ENCODE measurements at regions not wholly inside any gene's neighbourhood (a gene's known extent, or its start where the extent isn't known, plus 50 kb on each side); places are given as distances from the start of the nearest gene placed in this dataset.

GRCh38 chr1:175894581-175894980 is 151.2 kb upstream of the TNR start:
- DNase-seq, result no peak

GRCh38 chr1:175893192-175893591 is 149.8 kb upstream of the TNR start:
- DNase-seq, result no peak

GRCh38 chr1:175892686-175893085 is 149.3 kb upstream of the TNR start:
- DNase-seq, result no peak

GRCh38 chr1:175891783-175892309 is 148.5 kb upstream of the TNR start:
- DNase-seq, result no peak

GRCh38 chr1:175890958-175891357 is 147.6 kb upstream of the TNR start:
- no peak for DNase-seq

- DNase-seq, result no peak
Measured at GRCh38 chr1:175889848-175890247, 146.5 kb upstream of the TNR start.

- DNase-seq, result no peak
Measured at GRCh38 chr1:175888996-175889395, 145.6 kb upstream of the TNR start.

GRCh38 chr1:175887981-175888428 is 144.6 kb upstream of the TNR start:
- no peak for DNase-seq

- no peak for DNase-seq
Measured at GRCh38 chr1:175887521-175887920, 144.1 kb upstream of the TNR start.

GRCh38 chr1:175885326-175885725 is 141.9 kb upstream of the TNR start:
- no peak for DNase-seq

- DNase-seq, result no peak
Measured at GRCh38 chr1:175884369-175884768, 141.0 kb upstream of the TNR start.

GRCh38 chr1:175882192-175882591 is 138.8 kb upstream of the TNR start:
- DNase-seq, result no peak

GRCh38 chr1:175881246-175881976 is 138.0 kb upstream of the TNR start:
- DNase-seq, result no peak

- no peak for DNase-seq
Measured at GRCh38 chr1:175878775-175879174, 135.4 kb upstream of the TNR start.

- DNase-seq, result no peak
Measured at GRCh38 chr1:175877939-175878737, 134.7 kb upstream of the TNR start.

GRCh38 chr1:175875556-175875955 is 132.2 kb upstream of the TNR start:
- no peak for DNase-seq

- DNase-seq, result no peak
Measured at GRCh38 chr1:175874081-175874480, 130.7 kb upstream of the TNR start.

- DNase-seq, result no peak
Measured at GRCh38 chr1:175873290-175873935, 130.0 kb upstream of the TNR start.

GRCh38 chr1:175872588-175872987 is 129.2 kb upstream of the TNR start:
- no peak for DNase-seq

- DNase-seq, result no peak
Measured at GRCh38 chr1:175871647-175872046, 128.3 kb upstream of the TNR start.

- no peak for DNase-seq
Measured at GRCh38 chr1:175870217-175870616, 126.8 kb upstream of the TNR start.

GRCh38 chr1:175866776-175867175 is 123.4 kb upstream of the TNR start:
- DNase-seq, result no peak

- DNase-seq, result no peak
Measured at GRCh38 chr1:175865041-175865766, 121.8 kb upstream of the TNR start.

All from stimulated activated CD4-positive, alpha-beta T cell treated with anti-CD3 and anti-CD28 coated beads, Interleukin-4, amount 100 ng/mL, for 24 hours (primary cell).